ENCODE measurements at regions not wholly inside any gene's neighbourhood (a gene's known extent, or its start where the extent isn't known, plus 50 kb on each side); places are given as distances from the start of the nearest gene placed in this dataset.
"Not testable (repeated sequence)": the region's sequence is repeated elsewhere in the genome, so short reads cannot be mapped to it uniquely, and the experiment has no call there.

DNA sequence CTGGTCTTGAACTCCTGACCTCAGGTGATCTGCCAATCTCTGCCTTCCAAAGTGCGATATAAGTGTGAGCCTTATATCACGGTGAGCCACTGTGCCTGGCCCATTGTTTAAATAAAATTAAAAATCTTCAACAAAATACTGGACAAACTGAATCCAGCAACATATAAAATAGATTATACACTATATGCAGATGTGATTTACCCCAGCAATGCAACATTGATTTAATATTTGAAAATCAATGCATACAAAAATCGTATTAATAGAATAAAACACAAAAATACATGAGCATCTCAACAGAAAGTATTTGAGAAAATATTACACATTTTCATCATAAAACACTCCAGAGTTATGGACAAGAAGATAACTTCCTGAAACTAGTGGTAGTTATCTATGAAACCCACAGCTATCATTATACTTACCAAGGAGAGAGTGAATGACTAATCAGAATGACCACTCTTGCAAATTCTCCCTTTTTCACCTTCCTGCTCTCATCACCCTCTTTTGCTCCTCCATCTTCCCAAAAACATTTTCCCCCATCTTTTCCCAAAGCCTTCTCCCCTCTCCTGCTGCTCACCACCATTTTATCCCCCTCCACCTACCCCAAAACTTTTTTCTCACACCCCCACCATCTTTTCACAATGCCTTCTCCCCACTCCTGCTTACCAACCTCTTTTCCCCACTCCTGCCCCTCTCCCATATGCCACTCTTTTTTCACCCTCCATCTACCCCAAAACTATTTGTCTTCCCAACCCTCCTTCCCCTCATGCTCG, 122.1 kb upstream of the VPREB1 start:
- Mint-ChIP-seq H3K27me3 (ENCODE audit: unreplicated experiment) (peaks cover 7% of the 10 kb centered on the region), H3K4me3 (ENCODE audit: unreplicated experiment) (no peak overlapping the region), H3K27ac (ENCODE audit: unreplicated experiment) (no peak overlapping the region), H3K9me3 (ENCODE audit: unreplicated experiment) (no peaks in the 10 kb centered on the region), H3K36me3 (ENCODE audit: unreplicated experiment) (no peaks in the 10 kb centered on the region), H3K4me1 (ENCODE audit: low read depth, unreplicated experiment) (no peaks in the 10 kb centered on the region)
- DNase-seq: no peak
- TF ChIP-seq, protein P1, sequence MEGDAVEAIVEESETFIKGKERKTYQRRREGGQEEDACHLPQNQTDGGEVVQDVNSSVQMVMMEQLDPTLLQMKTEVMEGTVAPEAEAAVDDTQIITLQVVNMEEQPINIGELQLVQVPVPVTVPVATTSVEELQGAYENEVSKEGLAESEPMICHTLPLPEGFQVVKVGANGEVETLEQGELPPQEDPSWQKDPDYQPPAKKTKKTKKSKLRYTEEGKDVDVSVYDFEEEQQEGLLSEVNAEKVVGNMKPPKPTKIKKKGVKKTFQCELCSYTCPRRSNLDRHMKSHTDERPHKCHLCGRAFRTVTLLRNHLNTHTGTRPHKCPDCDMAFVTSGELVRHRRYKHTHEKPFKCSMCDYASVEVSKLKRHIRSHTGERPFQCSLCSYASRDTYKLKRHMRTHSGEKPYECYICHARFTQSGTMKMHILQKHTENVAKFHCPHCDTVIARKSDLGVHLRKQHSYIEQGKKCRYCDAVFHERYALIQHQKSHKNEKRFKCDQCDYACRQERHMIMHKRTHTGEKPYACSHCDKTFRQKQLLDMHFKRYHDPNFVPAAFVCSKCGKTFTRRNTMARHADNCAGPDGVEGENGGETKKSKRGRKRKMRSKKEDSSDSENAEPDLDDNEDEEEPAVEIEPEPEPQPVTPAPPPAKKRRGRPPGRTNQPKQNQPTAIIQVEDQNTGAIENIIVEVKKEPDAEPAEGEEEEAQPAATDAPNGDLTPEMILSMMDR (IDR thresholded peaks at IDR 0.05; ENCODE audit: partially characterized antibody, unreplicated experiment): no peak

DNA sequence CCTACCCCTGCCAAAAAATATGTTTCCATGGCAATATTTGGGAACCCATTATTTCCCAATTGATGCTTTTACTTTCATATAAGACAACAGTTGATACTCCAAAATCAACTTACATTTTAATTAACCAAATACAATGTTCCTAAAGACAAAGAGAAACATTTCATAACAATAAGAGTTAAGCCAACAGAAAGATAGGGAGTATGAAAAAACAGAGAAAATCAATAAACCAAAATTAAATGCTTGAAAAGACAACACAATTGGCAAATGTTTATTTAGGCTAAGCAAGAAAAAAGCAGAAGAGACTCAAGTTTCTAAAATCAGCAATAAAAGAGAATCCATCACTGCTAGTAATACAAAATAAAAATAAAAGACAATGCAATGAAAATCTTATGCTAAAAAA, 123.1 kb upstream of the VPREB1 start:
- no peaks in the 10 kb centered on the region for H3K9me3 Mint-ChIP-seq (ENCODE audit: unreplicated experiment)
- H3K27ac Mint-ChIP-seq (ENCODE audit: unreplicated experiment): no peak overlapping the region
- peaks cover 7% of the 10 kb centered on the region for H3K27me3 Mint-ChIP-seq (ENCODE audit: unreplicated experiment)
- no peak for DNase-seq
- H3K4me3 Mint-ChIP-seq (ENCODE audit: unreplicated experiment): no peak overlapping the region
- no peaks in the 10 kb centered on the region for H3K36me3 Mint-ChIP-seq (ENCODE audit: unreplicated experiment)
- no peaks in the 10 kb centered on the region for H3K4me1 Mint-ChIP-seq (ENCODE audit: low read depth, unreplicated experiment)
- TF ChIP-seq, protein P1 (IDR thresholded peaks at IDR 0.05; ENCODE audit: partially characterized antibody, unreplicated experiment): no peak

DNA sequence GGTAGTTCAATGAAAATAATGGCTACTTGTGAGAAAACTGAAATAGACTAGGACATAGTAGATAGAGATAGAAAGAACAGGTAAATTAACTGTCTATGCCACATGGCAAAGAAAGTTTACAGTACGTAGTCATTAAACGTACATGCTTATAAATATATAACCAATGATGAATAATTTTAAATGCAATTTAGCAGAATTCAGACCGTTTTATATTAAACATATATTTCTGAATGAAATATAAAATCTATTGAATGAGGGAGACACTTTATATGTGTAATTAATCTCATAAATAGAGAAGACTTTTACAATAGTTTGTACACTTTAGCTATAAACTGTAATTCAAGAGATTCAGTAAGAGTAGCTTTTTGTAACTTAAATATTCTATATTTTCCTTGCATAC, 124.4 kb upstream of the VPREB1 start:
- Mint-ChIP-seq H3K27ac (ENCODE audit: unreplicated experiment) (no peak overlapping the region), H3K27me3 (ENCODE audit: unreplicated experiment) (peaks cover 7% of the 10 kb centered on the region), H3K9me3 (ENCODE audit: unreplicated experiment) (no peaks in the 10 kb centered on the region), H3K4me1 (ENCODE audit: low read depth, unreplicated experiment) (no peaks in the 10 kb centered on the region), H3K4me3 (ENCODE audit: unreplicated experiment) (no peak overlapping the region), H3K36me3 (ENCODE audit: unreplicated experiment) (no peaks in the 10 kb centered on the region)
- DNase-seq: no peak
- TF ChIP-seq, protein P1 (IDR thresholded peaks at IDR 0.05; ENCODE audit: partially characterized antibody, unreplicated experiment): no peak

DNA sequence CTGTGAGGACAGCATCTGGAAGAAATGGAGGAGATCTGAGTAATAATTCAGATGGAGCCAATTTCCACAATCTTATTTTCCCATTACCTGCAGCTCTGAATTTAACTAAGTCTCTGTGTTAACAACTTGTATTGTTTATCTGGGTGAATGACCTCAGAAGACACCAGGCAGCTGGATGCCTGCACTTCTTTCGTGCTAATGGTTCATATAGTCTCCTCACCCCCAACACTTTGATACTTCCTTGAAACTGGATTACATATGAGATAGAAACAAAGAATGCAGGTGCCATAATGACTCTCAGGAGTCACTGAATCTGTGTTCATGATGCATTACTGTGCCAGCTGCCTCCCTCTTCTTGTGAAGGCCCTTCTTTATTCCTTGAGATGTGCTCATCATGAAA, 125.6 kb upstream of the VPREB1 start:
- H3K27ac Mint-ChIP-seq (ENCODE audit: unreplicated experiment): no peak overlapping the region
- no peak for DNase-seq
- H3K4me1 Mint-ChIP-seq (ENCODE audit: low read depth, unreplicated experiment): no peaks in the 10 kb centered on the region
- no peaks in the 10 kb centered on the region for H3K36me3 Mint-ChIP-seq (ENCODE audit: unreplicated experiment)
- H3K27me3 Mint-ChIP-seq (ENCODE audit: unreplicated experiment): peaks cover 7% of the 10 kb centered on the region
- no peaks in the 10 kb centered on the region for H3K9me3 Mint-ChIP-seq (ENCODE audit: unreplicated experiment)
- no peak overlapping the region for H3K4me3 Mint-ChIP-seq (ENCODE audit: unreplicated experiment)
- TF ChIP-seq, protein P1 (IDR thresholded peaks at IDR 0.05; ENCODE audit: partially characterized antibody, unreplicated experiment): no peak

DNA sequence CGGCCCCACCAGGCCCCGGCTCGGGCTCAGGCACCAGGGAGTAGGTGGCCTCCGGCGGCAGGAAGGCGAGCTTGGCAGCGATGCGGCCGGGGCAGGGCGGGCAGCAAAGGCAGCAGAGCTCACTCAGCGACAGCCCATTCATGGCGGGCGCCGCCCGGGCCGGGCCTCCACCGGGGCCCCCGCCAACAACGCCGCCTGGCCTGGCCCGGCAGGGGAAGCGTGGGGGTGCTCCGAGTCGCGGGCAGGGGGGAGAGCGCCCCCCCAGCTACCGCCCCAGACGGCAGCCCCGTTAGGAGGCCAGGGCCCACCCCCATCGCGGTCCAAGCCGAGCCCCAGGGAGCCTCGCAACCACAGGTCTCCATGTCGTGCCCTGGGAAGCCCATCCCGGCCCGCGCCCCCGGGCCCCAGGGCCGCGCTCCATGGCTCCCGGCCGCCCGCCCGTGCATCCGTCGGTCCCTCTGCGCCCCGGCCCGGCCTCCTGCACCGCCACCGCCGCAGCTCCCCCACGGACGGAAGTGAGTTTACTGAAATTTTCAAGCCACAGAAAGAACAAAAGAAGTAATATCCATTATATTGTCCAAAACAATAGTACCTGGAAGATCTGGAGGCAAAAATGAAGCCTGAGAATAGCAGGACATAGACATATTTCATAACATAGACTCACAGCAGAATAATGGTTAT, 126.6 kb upstream of the VPREB1 start:
- not testable (repeated sequence) for H3K4me3 Mint-ChIP-seq (ENCODE audit: unreplicated experiment); H3K36me3 Mint-ChIP-seq (ENCODE audit: unreplicated experiment); DNase-seq; H3K9me3 Mint-ChIP-seq (ENCODE audit: unreplicated experiment); H3K4me1 Mint-ChIP-seq (ENCODE audit: low read depth, unreplicated experiment); H3K27ac Mint-ChIP-seq (ENCODE audit: unreplicated experiment); H3K27me3 Mint-ChIP-seq (ENCODE audit: unreplicated experiment)

DNA sequence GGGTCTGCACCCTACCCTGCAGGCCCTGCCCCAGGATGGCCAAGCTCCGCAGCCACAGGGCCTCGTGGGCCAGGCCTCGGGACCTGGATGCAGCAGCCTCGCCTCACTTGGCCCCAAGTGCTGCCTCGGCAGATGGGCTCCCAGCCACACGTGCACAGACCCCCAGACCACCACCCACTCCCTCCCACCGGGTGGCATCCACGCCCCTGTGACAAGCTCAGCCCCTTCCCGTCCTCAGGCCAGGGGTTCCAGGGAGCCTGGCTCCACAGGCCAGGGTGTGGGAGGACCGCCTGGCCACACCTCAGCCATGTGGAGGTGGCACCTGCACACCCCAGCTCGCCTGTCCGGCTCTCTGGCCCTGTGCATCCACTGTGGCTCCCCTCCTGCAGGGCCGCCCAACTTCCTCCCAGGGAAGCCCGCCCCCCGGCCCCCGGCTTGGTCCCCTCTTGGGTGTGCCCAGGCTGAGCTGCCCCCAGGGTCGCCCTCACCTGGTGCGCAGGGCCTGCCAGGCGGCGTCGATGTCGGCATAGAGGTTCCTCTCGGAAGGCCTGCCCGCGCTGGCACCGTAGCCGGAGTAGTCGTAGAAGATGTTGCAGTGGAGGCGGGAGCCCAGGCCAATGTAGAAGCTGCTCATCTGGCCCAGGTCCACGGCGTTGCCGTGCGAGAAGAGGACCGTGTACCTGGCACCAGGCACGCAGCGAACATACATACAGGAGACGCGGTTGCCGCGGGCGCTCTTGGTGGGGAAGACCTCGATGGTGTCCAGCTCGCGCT, 127.4 kb upstream of the VPREB1 start:
- not testable (repeated sequence) for H3K4me1 Mint-ChIP-seq (ENCODE audit: low read depth, unreplicated experiment); H3K9me3 Mint-ChIP-seq (ENCODE audit: unreplicated experiment); H3K27me3 Mint-ChIP-seq (ENCODE audit: unreplicated experiment); H3K4me3 Mint-ChIP-seq (ENCODE audit: unreplicated experiment); H3K27ac Mint-ChIP-seq (ENCODE audit: unreplicated experiment); DNase-seq; H3K36me3 Mint-ChIP-seq (ENCODE audit: unreplicated experiment)

Measured in glutamatergic neuron (in vitro differentiated cells).